ENCODE measurements at regions not wholly inside any gene's neighbourhood (a gene's known extent, or its start where the extent isn't known, plus 50 kb on each side); places are given as distances from the start of the nearest gene placed in this dataset.
A peak's percentile ranks its signal among the peaks of the same experiment; 100 is the strongest.

- no peak for DNase-seq (ENCODE audit: low spot score)
Observed at GRCh38 chr2:220628252-220628651, 943.9 kb downstream of the EPHA4 start.

- no peak for DNase-seq (ENCODE audit: low spot score)
Observed at GRCh38 chr2:220641137-220641536, 931.0 kb downstream of the EPHA4 start.

- no peak for DNase-seq (ENCODE audit: low spot score)
Observed at GRCh38 chr2:220646424-220646823, 925.7 kb downstream of the EPHA4 start.

GRCh38 chr2:220648628-220649027, 923.5 kb downstream of the EPHA4 start:
- DNase-seq (ENCODE audit: low spot score): no peak

GRCh38 chr2:220653776-220654175, 918.3 kb downstream of the EPHA4 start:
- no peak for DNase-seq (ENCODE audit: low spot score)

- no peak for DNase-seq (ENCODE audit: low spot score)
Observed at GRCh38 chr2:220654322-220654721, 917.8 kb downstream of the EPHA4 start.

- no peak for DNase-seq (ENCODE audit: low spot score)
Observed at GRCh38 chr2:220660277-220661145, 911.6 kb downstream of the EPHA4 start.

GRCh38 chr2:220662431-220662830, 909.7 kb downstream of the EPHA4 start:
- DNase-seq (ENCODE audit: low spot score): no peak

- no peak for DNase-seq (ENCODE audit: low spot score)
Observed at GRCh38 chr2:220663065-220663464, 909.0 kb downstream of the EPHA4 start.

GRCh38 chr2:220664272-220665107, 907.6 kb downstream of the EPHA4 start:
- DNase-seq (ENCODE audit: low spot score): no peak

- no peak for DNase-seq (ENCODE audit: low spot score)
Observed at GRCh38 chr2:220665108-220665471, 907.0 kb downstream of the EPHA4 start.

- DNase-seq (ENCODE audit: low spot score): no peak
Observed at GRCh38 chr2:220669324-220669723, 902.8 kb downstream of the EPHA4 start.

GRCh38 chr2:220670511-220670910, 901.6 kb downstream of the EPHA4 start:
- DNase-seq (ENCODE audit: low spot score): no peak

- no peak for DNase-seq (ENCODE audit: low spot score)
Observed at GRCh38 chr2:220673151-220673874, 898.8 kb downstream of the EPHA4 start.

- DNase-seq (ENCODE audit: low spot score): no peak
Observed at GRCh38 chr2:220674033-220674432, 898.1 kb downstream of the EPHA4 start.

GRCh38 chr2:220676695-220677094, 895.4 kb downstream of the EPHA4 start:
- DNase-seq (ENCODE audit: low spot score): no peak

GRCh38 chr2:220678943-220679342, 893.2 kb downstream of the EPHA4 start:
- no peak for DNase-seq (ENCODE audit: low spot score)

GRCh38 chr2:220682616-220683015, 889.5 kb downstream of the EPHA4 start:
- no peak for DNase-seq (ENCODE audit: low spot score)

GRCh38 chr2:220684099-220684498, 888.0 kb downstream of the EPHA4 start:
- DNase-seq (ENCODE audit: low spot score): no peak

GRCh38 chr2:220687231-220687843, 884.8 kb downstream of the EPHA4 start:
- peak; percentile 54 for DNase-seq (ENCODE audit: low spot score)

- no peak for DNase-seq (ENCODE audit: low spot score)
Observed at GRCh38 chr2:220695397-220696279, 876.5 kb downstream of the EPHA4 start.

All from CD4-positive, alpha-beta T cell treated with Interleukin-6 at 100 ng/mL for 8 hours (primary cell).